ENCODE measurements at regions not wholly inside any gene's neighbourhood (a gene's known extent, or its start where the extent isn't known, plus 50 kb on each side); places are given as distances from the start of the nearest gene placed in this dataset.

- no peak overlapping the region for H3K4me3 ChIP-seq (ENCODE audit: low read depth in 2 of 2, low read length in 1 of 2)
- DNase-seq = no peak
- no peaks in the 10 kb centered on the region for H3K36me3 ChIP-seq (replicated peaks in 1 of 2; ENCODE audit: control insufficient read depth in 1 of 2, insufficient read depth in 2 of 2, low read length in 1 of 2)
- H2AFZ ChIP-seq (ENCODE audit: low read depth) = no peak overlapping the region
- CTCF ChIA-PET = no interaction called here
- 74% methylated on average over 4 of the region's 4 CpGs for WGBS (ENCODE audit: low lambda C conversion rate)
- H3K9ac ChIP-seq = no peak overlapping the region
- no peaks in the 10 kb centered on the region for H3K79me2 ChIP-seq (ENCODE audit: insufficient read depth)
- no peaks in the 10 kb centered on the region for H3F3A ChIP-seq (replicated peaks; ENCODE audit: insufficient read depth)
- POLR2A ChIA-PET = no interaction called here
- H3K27me3 ChIP-seq (ENCODE audit: insufficient read depth) = no peaks in the 10 kb centered on the region
- H3K4me2 ChIP-seq = no peak overlapping the region
- H4K20me1 ChIP-seq (ENCODE audit: insufficient read depth) = no peaks in the 10 kb centered on the region
- H3K9me2 ChIP-seq = no peaks in the 10 kb centered on the region
- H3K4me1 ChIP-seq (ENCODE audit: control insufficient read depth in 1 of 2, insufficient read depth in 2 of 2, low read depth in 1 of 2, low read length in 1 of 2) = peaks cover 0 to 10% of the 10 kb centered on the region in 2 experiments; a peak in 1 of 4 replicates
- H3K27ac ChIP-seq (ENCODE audit: low read depth in 2 of 2, low read length in 1 of 2) = no peak overlapping the region
- no peaks in the 10 kb centered on the region for H3K9me3 ChIP-seq
- TF ChIP-seq SIN3A (IDR thresholded peaks at IDR 0.05; ENCODE audit: borderline replicate concordance, low read depth, low read length) = no peak
These were observed 94.9 kb downstream of the RND3 start for GRCh38 chr2:150392614-150393013.

- TF ChIP-seq NRF1 (IDR thresholded peaks at IDR 0.05; ENCODE audit: low read depth, low read length) (no peak), EZH2phosphoT487 (IDR thresholded peaks at IDR 0.05; ENCODE audit: borderline replicate concordance, low read depth) (no peak), CHD2 (IDR thresholded peaks at IDR 0.05; ENCODE audit: low read length, partially characterized antibody) (no peak), SIN3A (IDR thresholded peaks at IDR 0.05; ENCODE audit: borderline replicate concordance, low read depth, low read length) (no peak), PBX3 (IDR thresholded peaks at IDR 0.05) (no peak), GATA2 (CRISPR knock-in tag; IDR thresholded peaks at IDR 0.05) (no peak), ZBTB33 (IDR thresholded peaks at IDR 0.05; ENCODE audit: borderline replicate concordance, low read depth) (no peak), MEF2A (IDR thresholded peaks at IDR 0.05; ENCODE audit: borderline replicate concordance, low read depth) (no peak), TEAD4 (IDR thresholded peaks at IDR 0.05; ENCODE audit: borderline replicate concordance, insufficient read depth) (no peak), GABPA (IDR thresholded peaks at IDR 0.05; ENCODE audit: low read depth) (no peak)
- Histone ChIP-seq H3K4me2 (no peak overlapping the region), H2AFZ (ENCODE audit: low read depth) (no peak overlapping the region), H3K27me3 (ENCODE audit: insufficient read depth) (no peaks in the 10 kb centered on the region), H3K4me3 (ENCODE audit: low read depth in 2 of 2, low read length in 1 of 2) (no peak overlapping the region), H4K20me1 (ENCODE audit: insufficient read depth) (no peaks in the 10 kb centered on the region), H3K9ac (no peak overlapping the region), H3K9me2 (no peaks in the 10 kb centered on the region), H3F3A (replicated peaks; ENCODE audit: insufficient read depth) (no peaks in the 10 kb centered on the region), H3K27ac (ENCODE audit: low read depth in 2 of 2, low read length in 1 of 2) (no peak overlapping the region), H3K4me1 (ENCODE audit: control insufficient read depth in 1 of 2, insufficient read depth in 2 of 2, low read depth in 1 of 2, low read length in 1 of 2) (peaks cover 0 to 10% of the 10 kb centered on the region in 2 experiments; a peak in 1 of 4 replicates), H3K36me3 (replicated peaks in 1 of 2; ENCODE audit: control insufficient read depth in 1 of 2, insufficient read depth in 2 of 2, low read length in 1 of 2) (no peaks in the 10 kb centered on the region), H3K79me2 (ENCODE audit: insufficient read depth) (no peaks in the 10 kb centered on the region), H3K9me3 (no peaks in the 10 kb centered on the region)
- DNase-seq = no peak
- CTCF ChIA-PET = no interaction called here
- POLR2A ChIA-PET = no interaction called here
These were observed 95.7 kb downstream of the RND3 start for GRCh38 chr2:150391779-150392178.
